Keratinocyte (primary cell): ENCODE measurements at regions not wholly inside any gene's neighbourhood (a gene's known extent, or its start where the extent isn't known, plus 50 kb on each side); places are given as distances from the start of the nearest gene placed in this dataset.

Source experiments
- EZH2 ChIP-seq: IDR thresholded peaks from one replicate; pipeline ENCODE4 v1.6.1; 2012; ENCODE audit warnings: inconsistent platforms, mild to moderate bottlenecking, low read length, moderate library complexity
- TF ChIP-seq, protein P1 (sequence below), 3 experiments: IDR thresholded peaks in 1 of 3; conservative IDR thresholded peaks in 1 of 3; optimal IDR thresholded peaks in 1 of 3; 2 replicates in 2 of 3; 3 replicates in 1 of 3; pipeline versions ENCODE3 to v1.5.1; 2011; ENCODE audit warnings: low read length in 3 of 3, mild to moderate bottlenecking in 3 of 3, moderate library complexity in 2 of 3, control low read depth in 1 of 3, inconsistent platforms in 1 of 3; ENCODE audit not compliant: insufficient read depth in 2 of 3; ENCODE audit errors: extremely low read depth in 1 of 3

DNA sequence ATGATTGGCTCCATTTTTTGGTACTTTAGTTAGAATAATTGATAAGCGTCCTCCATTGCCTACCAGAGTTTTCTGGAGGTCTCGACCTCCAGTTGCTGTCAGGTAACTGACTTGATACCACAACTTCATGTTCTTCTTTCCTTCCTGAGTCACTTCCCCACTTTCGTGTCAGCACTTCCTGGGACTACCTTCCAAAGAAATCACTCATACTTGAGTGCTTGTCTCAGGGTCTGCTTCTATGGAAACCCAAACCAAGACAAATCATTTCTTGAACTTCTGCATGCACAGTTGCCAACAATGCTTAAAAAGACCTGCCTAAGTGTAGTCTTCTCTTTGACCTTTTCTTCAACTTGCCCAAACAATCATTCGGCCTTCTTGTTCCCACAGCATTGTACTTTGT is 210.3 kb upstream of the ETAA1 start:
- TF ChIP-seq, protein P1, sequence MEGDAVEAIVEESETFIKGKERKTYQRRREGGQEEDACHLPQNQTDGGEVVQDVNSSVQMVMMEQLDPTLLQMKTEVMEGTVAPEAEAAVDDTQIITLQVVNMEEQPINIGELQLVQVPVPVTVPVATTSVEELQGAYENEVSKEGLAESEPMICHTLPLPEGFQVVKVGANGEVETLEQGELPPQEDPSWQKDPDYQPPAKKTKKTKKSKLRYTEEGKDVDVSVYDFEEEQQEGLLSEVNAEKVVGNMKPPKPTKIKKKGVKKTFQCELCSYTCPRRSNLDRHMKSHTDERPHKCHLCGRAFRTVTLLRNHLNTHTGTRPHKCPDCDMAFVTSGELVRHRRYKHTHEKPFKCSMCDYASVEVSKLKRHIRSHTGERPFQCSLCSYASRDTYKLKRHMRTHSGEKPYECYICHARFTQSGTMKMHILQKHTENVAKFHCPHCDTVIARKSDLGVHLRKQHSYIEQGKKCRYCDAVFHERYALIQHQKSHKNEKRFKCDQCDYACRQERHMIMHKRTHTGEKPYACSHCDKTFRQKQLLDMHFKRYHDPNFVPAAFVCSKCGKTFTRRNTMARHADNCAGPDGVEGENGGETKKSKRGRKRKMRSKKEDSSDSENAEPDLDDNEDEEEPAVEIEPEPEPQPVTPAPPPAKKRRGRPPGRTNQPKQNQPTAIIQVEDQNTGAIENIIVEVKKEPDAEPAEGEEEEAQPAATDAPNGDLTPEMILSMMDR (optimal IDR thresholded peaks at IDR 0.05 in 1 of 3, IDR thresholded peaks at IDR 0.05 in 1 of 3, conservative IDR thresholded peaks at IDR 0.05 in 1 of 3; ENCODE audit: extremely low read depth in 1 of 3, insufficient read depth in 2 of 3, low read length in 3 of 3): no peak
- no peak for TF ChIP-seq EZH2
